Stimulated activated CD4-positive, alpha-beta T cell treated with anti-CD3 and anti-CD28 coated beads, TNF-alpha, amount 100 ng/mL, for 48 hours (primary cell): ENCODE measurements at regions not wholly inside any gene's neighbourhood (a gene's known extent, or its start where the extent isn't known, plus 50 kb on each side); places are given as distances from the start of the nearest gene placed in this dataset.
"Not testable (repeated sequence)": the region's sequence is repeated elsewhere in the genome, so short reads cannot be mapped to it uniquely, and the experiment has no call there.

Experiments
- DNase-seq, 3 donors: peaks; one replicate each; pipeline ENCODE4 v3.0.0-alpha.2; 2020; ENCODE audit warnings: low read depth in 3 of 3

DNA sequence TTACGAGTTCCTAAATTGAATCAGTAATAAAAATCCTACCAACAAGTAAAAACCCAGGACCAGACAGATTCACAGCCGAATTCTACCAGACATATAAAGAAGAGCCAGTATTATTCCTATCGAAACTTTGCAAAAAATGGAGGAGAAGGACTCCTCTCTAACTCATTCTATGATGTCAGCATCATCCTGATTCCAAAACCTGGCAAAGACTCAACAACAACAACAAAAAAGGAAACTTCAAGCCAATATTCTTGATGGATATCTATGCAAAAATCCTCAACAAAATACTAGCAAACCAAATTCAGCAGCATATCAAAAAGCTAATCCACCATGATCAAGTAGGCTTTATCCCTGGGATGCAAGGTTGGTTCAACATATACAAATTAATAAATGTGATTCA is 84.6 kb upstream of the ADRB2 start:
- not testable (repeated sequence) for DNase-seq

DNA sequence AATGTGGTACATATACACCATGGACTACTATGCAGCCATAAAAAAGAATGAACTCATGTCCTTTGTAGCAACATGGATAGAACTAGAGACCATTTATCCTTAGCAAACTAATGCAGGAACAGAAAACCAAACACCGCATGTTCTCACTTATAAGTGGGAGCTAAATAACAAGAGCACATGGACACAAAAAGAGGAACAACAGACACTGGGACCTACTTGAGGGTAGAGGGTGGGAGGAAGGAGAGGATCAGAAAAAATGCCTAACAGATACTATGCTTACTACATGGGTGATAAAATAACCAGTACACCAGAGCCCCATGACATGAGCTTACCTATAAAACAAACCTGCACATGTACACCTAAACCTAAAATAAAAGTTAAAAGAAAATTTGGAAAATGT is 82.0 kb upstream of the ADRB2 start:
- not testable (repeated sequence) for DNase-seq

- no peak for DNase-seq
These were observed 79.4 kb upstream of the ADRB2 start for GRCh38 chr5:148746826-148747535.

DNA sequence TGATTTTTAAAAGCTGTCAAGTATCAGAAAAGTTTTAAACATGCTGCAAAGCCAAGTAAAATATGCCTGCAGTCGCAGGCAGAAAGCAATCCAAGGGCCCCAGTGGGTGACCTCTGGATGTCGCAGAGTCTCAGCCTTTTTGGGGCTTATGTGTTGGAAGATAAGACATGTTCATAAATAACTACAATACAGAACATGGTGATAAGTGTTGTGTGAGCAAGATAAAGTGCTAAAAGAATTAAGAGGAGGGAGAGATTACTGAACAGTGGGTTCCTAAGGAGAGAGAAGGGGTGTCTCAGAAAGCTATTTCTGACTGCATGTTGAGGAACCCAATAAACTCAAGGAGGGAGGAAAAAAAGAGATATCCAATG is 78.9 kb upstream of the ADRB2 start:
- no peak for DNase-seq

DNA sequence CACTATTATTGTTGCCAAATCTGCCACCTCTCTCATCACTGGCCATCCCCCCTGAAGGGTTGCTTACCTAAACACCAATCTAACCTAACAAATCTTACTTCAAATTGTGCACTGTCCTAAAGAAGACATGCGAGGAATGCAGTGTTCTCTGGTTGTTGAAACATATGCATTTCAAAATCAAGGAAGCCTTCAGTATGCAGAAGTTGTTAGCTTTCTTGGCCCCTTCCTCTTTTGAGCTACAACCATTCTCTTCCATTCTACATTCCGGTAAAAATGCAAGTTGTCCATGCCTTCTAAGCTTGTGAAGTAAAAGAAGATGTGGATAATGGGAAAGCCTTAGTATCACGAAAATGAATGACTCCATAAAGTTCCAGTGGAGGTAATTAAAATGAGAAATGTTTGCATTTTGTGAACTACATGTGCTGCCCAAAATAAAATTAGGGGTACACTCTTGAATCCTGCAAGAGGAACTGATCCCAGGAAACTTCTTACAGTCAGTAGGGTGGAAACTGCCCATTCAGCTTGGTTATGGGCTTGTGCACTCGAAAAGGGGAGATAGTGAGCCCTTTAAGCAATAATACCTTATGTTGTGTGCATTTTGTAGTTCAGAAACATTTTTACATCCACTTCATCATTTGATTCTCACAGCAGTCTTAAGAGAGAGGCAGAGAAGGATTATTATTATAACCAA is 77.6 kb upstream of the ADRB2 start:
- no peak for DNase-seq

- DNase-seq = no peak
These were observed 75.8 kb upstream of the ADRB2 start for GRCh38 chr5:148750614-148751013.

GRCh38 chr5:148751025-148751424 is 75.4 kb upstream of the ADRB2 start:
- no peak for DNase-seq

DNA sequence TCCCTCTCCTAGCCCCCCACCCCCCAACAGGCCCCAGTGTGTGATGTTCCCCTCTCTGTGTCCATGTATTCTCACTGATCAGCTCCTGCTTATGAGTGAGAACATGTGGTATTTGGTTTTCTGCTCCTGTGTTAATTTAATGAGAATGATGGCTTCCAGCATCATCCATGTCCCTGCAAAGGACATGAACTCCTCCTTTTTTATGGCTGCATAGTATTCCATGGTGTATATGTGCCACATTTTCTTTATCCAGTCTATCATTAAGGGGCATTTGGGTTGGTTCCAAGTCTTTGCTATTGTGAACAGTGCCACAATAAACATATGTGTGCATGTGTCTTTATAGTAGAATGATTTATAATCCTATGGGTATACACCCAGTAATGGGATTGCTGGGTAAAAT is 74.0 kb upstream of the ADRB2 start:
- not testable (repeated sequence) for DNase-seq

DNA sequence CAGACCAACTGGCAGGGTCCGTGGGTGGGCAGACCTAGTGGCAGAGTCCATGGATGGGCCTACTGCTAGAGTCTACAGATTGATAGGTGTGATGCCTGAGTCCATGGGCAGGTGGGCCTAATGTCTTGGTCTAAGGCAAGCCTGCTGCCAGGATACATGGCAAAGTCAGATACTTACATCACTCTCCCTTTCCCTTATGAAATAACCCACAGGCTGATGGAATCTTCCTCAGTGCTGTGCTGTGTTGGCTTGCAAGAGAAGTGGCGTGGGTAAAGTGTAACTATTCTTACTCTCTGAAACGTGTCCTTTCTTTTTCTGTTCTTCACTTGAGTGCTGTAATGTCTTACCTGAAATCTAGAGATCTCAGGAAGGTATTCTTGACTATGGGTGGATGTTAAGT is 67.3 kb upstream of the ADRB2 start:
- no peak for DNase-seq

DNA sequence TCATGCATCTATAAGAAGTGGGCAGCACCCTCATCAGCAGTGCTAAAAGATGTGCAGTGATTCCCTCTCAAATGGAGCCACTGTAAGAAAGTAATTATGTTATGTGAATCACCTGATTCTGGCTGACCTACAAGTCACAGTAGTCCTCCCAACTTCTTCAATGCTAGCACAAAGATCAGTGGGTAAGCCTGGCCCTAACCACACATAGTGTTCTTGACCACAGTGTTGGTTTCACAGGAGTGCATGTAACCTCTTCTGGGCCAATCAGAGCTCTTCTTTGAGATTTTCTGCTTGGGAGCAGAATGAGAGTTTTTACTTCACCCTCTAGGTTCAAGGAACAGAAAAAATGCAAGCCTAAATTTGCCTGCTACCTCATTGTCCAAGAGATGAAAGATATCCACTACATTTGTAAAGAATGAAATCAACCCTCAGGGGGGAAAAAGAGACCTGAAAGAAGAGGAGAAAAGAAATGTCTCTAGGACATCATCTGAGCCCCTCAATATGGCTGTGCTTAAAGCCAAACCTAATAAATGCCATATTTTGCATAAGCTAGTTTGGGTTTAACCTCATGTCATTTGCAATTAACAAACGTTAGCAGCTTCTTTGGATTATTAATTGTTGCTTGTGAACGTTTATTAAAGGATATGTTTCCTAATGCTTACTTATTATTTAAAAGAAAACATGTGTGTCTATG is 65.3 kb upstream of the ADRB2 start:
- no peak for DNase-seq

- no peak for DNase-seq
These were observed 62.4 kb upstream of the ADRB2 start for GRCh38 chr5:148763996-148764395.

- no peak for DNase-seq
These were observed 61.4 kb upstream of the ADRB2 start for GRCh38 chr5:148765061-148765460.

GRCh38 chr5:148768806-148769415 is 57.5 kb upstream of the ADRB2 start:
- no peak for DNase-seq

GRCh38 chr5:148769941-148770340 is 56.5 kb upstream of the ADRB2 start:
- DNase-seq = no peak

DNA sequence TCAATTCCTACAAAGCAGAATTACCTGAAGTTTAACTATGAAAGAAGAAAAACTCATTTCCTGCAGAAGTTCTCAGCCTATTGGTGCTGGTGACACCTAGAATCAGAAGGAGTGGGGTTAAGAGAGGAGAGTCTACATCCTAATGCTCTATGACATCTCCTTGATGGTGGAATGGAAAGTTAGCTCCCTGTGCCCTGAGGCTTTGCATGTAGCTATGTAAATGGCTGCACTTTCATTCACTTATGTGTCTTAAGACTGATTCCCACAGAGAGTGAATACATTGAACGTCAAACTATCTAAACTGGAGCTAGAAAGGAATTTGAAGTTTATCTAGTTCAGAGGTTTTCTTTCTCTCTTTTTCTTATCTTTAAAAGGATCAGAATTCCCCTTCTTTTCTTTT is 52.1 kb upstream of the ADRB2 start:
- no peak for DNase-seq

GRCh38 chr5:148776261-148776660 is 50.1 kb upstream of the ADRB2 start:
- DNase-seq = no peak
